IMR-90 (cell line): ENCODE measurements at regions not wholly inside any gene's neighbourhood (a gene's known extent, or its start where the extent isn't known, plus 50 kb on each side); places are given as distances from the start of the nearest gene placed in this dataset.

Experiments used
- ATAC-seq: fragments of 200-7000 bp; cut with Tn5 transposase; 2 replicates; pipeline ENCODE4 v1.9.1; 2020; ENCODE audit warnings: low read depth, mild to moderate bottlenecking, moderate library complexity
- BruUV-seq: library from RNA; stranded (reverse); fragments of 400-500 nt; replicated peaks from 2 replicates; lab custom pipeline; 2021; lab: Mats Ljungman, UMichigan
- CTCF ChIA-PET: fragments of 300-600 bp; formaldehyde crosslinking; extraction: SDS; loops from one replicate; lab custom pipeline; 2021; ENCODE audit warnings: antibody characterized with exemption; lab: Yijun Ruan, JAX
- POLR2A ChIA-PET: fragments of 300-600 bp; sonication (Branson Sonifier 250); formaldehyde crosslinking; loops from one replicate; lab custom pipeline; 2022; ENCODE audit warnings: antibody characterized with exemption; ENCODE audit not compliant: unreplicated experiment; lab: Charles Lee
- DNase-seq: peaks from one replicate; pipeline ENCODE4 v3.0.0; 2013
- H2AFZ ChIP-seq: replicated peaks from 2 replicates; pipeline ENCODE3; 2013; ENCODE audit warnings: low read length, mild to moderate bottlenecking; ENCODE audit not compliant: poor library complexity
- H2AK5ac ChIP-seq: 2 replicates; pipeline ENCODE4 v1.6.1; 2013; ENCODE audit warnings: low read depth, low read length, inconsistent platforms
- H2AK9ac ChIP-seq: replicated peaks from 2 replicates; pipeline ENCODE3; 2013; ENCODE audit warnings: mild to moderate bottlenecking, low read depth, low read length, moderate library complexity; ENCODE audit not compliant: poor library complexity
- H2BK120ac ChIP-seq: 2 replicates; pipeline ENCODE4 v1.6.1; 2013; ENCODE audit warnings: low read depth, low read length, inconsistent platforms
- H2BK15ac ChIP-seq: 3 replicates; pipeline ENCODE4 v1.6.1; 2013; ENCODE audit warnings: low read depth, low read length, inconsistent platforms
- H2BK20ac ChIP-seq: 2 replicates; pipeline ENCODE4 v1.6.1; 2013; ENCODE audit warnings: low read depth, mild to moderate bottlenecking, inconsistent platforms, low read length, moderate library complexity
- H2BK5ac ChIP-seq: 2 replicates; pipeline ENCODE4 v1.6.1; 2013; ENCODE audit warnings: mild to moderate bottlenecking, low read depth, low read length, inconsistent platforms; ENCODE audit not compliant: poor library complexity, severe bottlenecking
- H3K14ac ChIP-seq: replicated peaks from 2 replicates; pipeline ENCODE4 v1.6.1; 2013; ENCODE audit warnings: low read depth, low read length, inconsistent platforms
- H3K18ac ChIP-seq: 2 replicates; pipeline ENCODE4 v1.6.1; 2013; ENCODE audit warnings: low read depth, low read length, control low read depth
- H3K23ac ChIP-seq: 2 replicates; pipeline ENCODE4 v1.6.1; 2013; ENCODE audit warnings: low read depth, low read length, inconsistent platforms
- H3K27ac ChIP-seq: 2 replicates; pipeline ENCODE4 v1.5.1; 2013; ENCODE audit warnings: mild to moderate bottlenecking, control low read depth, low read length; ENCODE audit not compliant: insufficient read depth
- H3K27me3 ChIP-seq: 2 replicates; pipeline ENCODE4 v1.6.1; 2013; ENCODE audit warnings: low read length; ENCODE audit not compliant: control insufficient read depth, insufficient read depth
- H3K36me3 ChIP-seq: 2 replicates; pipeline ENCODE4 v1.6.1; 2013; ENCODE audit warnings: low read length, mixed read lengths; ENCODE audit not compliant: control insufficient read depth, insufficient read depth
- H3K4ac ChIP-seq: 2 replicates; pipeline ENCODE4 v1.6.1; 2013; ENCODE audit warnings: low read depth, low read length, inconsistent platforms
- H3K4me1 ChIP-seq: 2 replicates; pipeline ENCODE4 v1.6.1; 2013; ENCODE audit warnings: low read length, mixed read lengths; ENCODE audit not compliant: control insufficient read depth, insufficient read depth
- H3K4me2 ChIP-seq: 2 replicates; pipeline ENCODE4 v1.6.1; 2013; ENCODE audit warnings: low read depth, mild to moderate bottlenecking, control low read depth, low read length, moderate library complexity
- H3K4me3 ChIP-seq: 2 replicates; pipeline ENCODE4 v1.5.1; 2013; ENCODE audit warnings: low read depth, mild to moderate bottlenecking, control low read depth, low read length, moderate library complexity; ENCODE audit not compliant: insufficient read depth
- H3K56ac ChIP-seq: 2 replicates; pipeline ENCODE4 v1.6.1; 2013; ENCODE audit warnings: low read length, inconsistent platforms; ENCODE audit not compliant: insufficient read depth; ENCODE audit errors: extremely low read depth
- H3K79me1 ChIP-seq, 2 experiments: 2 replicates each; pipeline ENCODE4 v1.6.1; 2013; ENCODE audit warnings: low read length in 2 of 2, inconsistent platforms in 1 of 2, low read depth in 1 of 2
- H3K9ac ChIP-seq: 2 replicates; pipeline ENCODE4 v1.6.1; 2013; ENCODE audit warnings: low read depth, low read length, control low read depth
- H3K9me1 ChIP-seq: 2 replicates; pipeline ENCODE4 v1.6.1; 2013; ENCODE audit warnings: low read length, inconsistent platforms; ENCODE audit not compliant: insufficient read depth
- H3K9me3 ChIP-seq: 2 replicates; pipeline ENCODE4 v1.6.1; 2013; ENCODE audit warnings: low read length; ENCODE audit not compliant: control insufficient read depth, insufficient read depth
- H4K20me1 ChIP-seq: 2 replicates; pipeline ENCODE4 v1.6.1; 2013; ENCODE audit warnings: low read length, inconsistent platforms; ENCODE audit not compliant: insufficient read depth
- H4K5ac ChIP-seq: 2 replicates; pipeline ENCODE4 v1.6.1; 2013; ENCODE audit warnings: mild to moderate bottlenecking, low read depth, low read length, control low read depth
- H4K8ac ChIP-seq, 2 experiments: 2 replicates each; pipeline ENCODE4 v1.6.1; 2013; ENCODE audit warnings: low read depth in 2 of 2, low read length in 2 of 2, control low read depth in 1 of 2, inconsistent platforms in 1 of 2
- H4K91ac ChIP-seq: 2 replicates; pipeline ENCODE4 v1.6.1; 2013; ENCODE audit warnings: low read depth, low read length, inconsistent platforms; ENCODE audit not compliant: insufficient read depth
- BHLHE40 ChIP-seq: fragments of 150-350 bp; IDR thresholded peaks from 2 replicates; pipeline ENCODE4 v1.6.1; 2016; ENCODE audit warnings: mild to moderate bottlenecking, low read depth, low read length
- CEBPB ChIP-seq: IDR thresholded peaks from 2 replicates; pipeline ENCODE4 v1.6.1; 2012; ENCODE audit warnings: low read depth, low read length, improper control_type of control experiment
- CHD1 ChIP-seq: IDR thresholded peaks from 2 replicates; pipeline ENCODE4 v1.6.1; 2012; ENCODE audit warnings: low read depth, low read length, improper control_type of control experiment
- ELK1 ChIP-seq: fragments of 150-350 bp; IDR thresholded peaks from 2 replicates; pipeline ENCODE4 v1.6.1; 2016; ENCODE audit warnings: low read depth, mild to moderate bottlenecking, low read length, moderate library complexity, borderline replicate concordance
- FOS ChIP-seq: fragments of 150-350 bp; IDR thresholded peaks from 2 replicates; pipeline ENCODE4 v1.6.1; 2016; ENCODE audit warnings: low read depth, low read length
- MAFK ChIP-seq: IDR thresholded peaks from 2 replicates; pipeline ENCODE4 v1.6.1; 2012; ENCODE audit warnings: low read depth, low read length, improper control_type of control experiment
- MAZ ChIP-seq: IDR thresholded peaks from 2 replicates; pipeline ENCODE4 v1.6.1; 2012; ENCODE audit warnings: low read depth, mild to moderate bottlenecking, low read length, improper control_type of control experiment, moderate library complexity, borderline replicate concordance
- NFE2L2 ChIP-seq: fragments of 150-350 bp; IDR thresholded peaks from 2 replicates; pipeline ENCODE4 v1.6.1; 2016; ENCODE audit warnings: low read depth, mild to moderate bottlenecking, low read length
- RAD21 ChIP-seq: IDR thresholded peaks from 2 replicates; pipeline ENCODE4 v1.6.1; 2012; ENCODE audit warnings: low read length, improper control_type of control experiment
- RCOR1 ChIP-seq: IDR thresholded peaks from 2 replicates; pipeline ENCODE4 v1.6.1; 2012; ENCODE audit warnings: mild to moderate bottlenecking, low read length, improper control_type of control experiment; ENCODE audit not compliant: insufficient replicate concordance
- RFX5 ChIP-seq: IDR thresholded peaks from 2 replicates; pipeline ENCODE4 v1.8.0; 2012; ENCODE audit warnings: low read depth, mild to moderate bottlenecking, low read length, moderate library complexity
- SMC3 ChIP-seq: fragments of 150-350 bp; IDR thresholded peaks from 2 replicates; pipeline ENCODE4 v1.6.1; 2016; ENCODE audit warnings: low read depth, mild to moderate bottlenecking, antibody characterized with exemption, low read length, moderate library complexity
- WGBS, 2 experiments: methylation state at CpG; one replicate each; pipeline versions ENCODE4 v1.1.5 to v1.1.7; 2013; ENCODE audit warnings: missing lambda C conversion rate in 2 of 2; ENCODE audit not compliant: insufficient read length in 1 of 2; ENCODE audit errors: extremely low coverage in 2 of 2; 5-methylcytosine and 5-hydroxymethylcytosine counted together
- dilution Hi-C: fragments of 300-500 bp; cut with HindIII; formaldehyde crosslinking; loops from one replicate; pipeline ENCODE4 v1.14.3; 2018; ENCODE audit warnings: low sequenced_read_pairs; ENCODE audit not compliant: unreplicated experiment
- in situ Hi-C: fragments of 300-500 bp; cut with MboI; formaldehyde crosslinking; loops from 3 replicates; pipeline ENCODE4 v1.14.3; 2019; ENCODE audit warnings: low sequenced_read_pairs, inconsistent platforms, mixed read lengths
- intact Hi-C: fragments of 100-400 bp; cut with micrococcal nuclease; formaldehyde crosslinking; loops from 2 replicates; pipeline ENCODE4 v1.10.0; 2022

DNA sequence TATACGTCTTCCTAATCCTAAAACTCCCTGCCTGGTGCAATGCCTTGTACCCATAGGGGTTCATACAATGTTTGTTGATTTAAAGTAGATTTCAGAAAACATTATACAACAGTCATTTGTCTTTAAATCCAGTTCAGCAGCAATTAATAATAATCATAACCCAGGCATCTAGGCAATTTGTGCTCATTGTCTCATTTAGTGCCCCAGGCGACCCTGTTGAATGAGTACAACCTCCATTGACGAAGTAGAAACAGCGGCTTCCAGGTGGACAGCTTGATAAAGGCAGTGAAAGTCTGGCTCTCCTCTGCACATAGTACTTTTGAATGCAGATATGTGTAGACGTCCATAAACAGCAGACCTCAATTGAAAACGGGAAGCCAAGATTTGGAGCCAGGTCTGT is 82.9 kb upstream of the CPM start:
- in situ Hi-C loops = no loop called here
- H3K9ac ChIP-seq = no peak overlapping the region
- DNase-seq (no peak), ATAC-seq (no peak)
- no peaks in the 10 kb centered on the region; the same call in 1 of the 2 replicates for H3K4me1 ChIP-seq
- H2BK20ac ChIP-seq = no peak overlapping the region
- no peak overlapping the region for H4K8ac ChIP-seq
- H3K36me3 ChIP-seq = no peaks in the 10 kb centered on the region
- no peak overlapping the region for H2AK5ac ChIP-seq
- H3K4me2 ChIP-seq = no peak overlapping the region
- intact Hi-C loops = no loop called here
- H4K5ac ChIP-seq = no peak overlapping the region
- no peak overlapping the region for H3K18ac ChIP-seq
- H4K91ac ChIP-seq = no peak overlapping the region
- no peak overlapping the region for H2AFZ ChIP-seq
- no TSS peak for BruUV-seq
- H2BK5ac ChIP-seq = no peak overlapping the region
- ChIA-PET POLR2A (no interaction called here), CTCF (no interaction called here)
- peaks cover 3% of the 10 kb centered on the region; the same call in 1 of the 2 replicates for H3K9me1 ChIP-seq
- H3K9me3 ChIP-seq = no peaks in the 10 kb centered on the region
- H2BK120ac ChIP-seq = no peak overlapping the region
- TF ChIP-seq RCOR1 = no peak
- TF ChIP-seq MAFK = no peak
- TF ChIP-seq SMC3 = no peak
- no peak for TF ChIP-seq BHLHE40
- TF ChIP-seq NFE2L2 = no peak
- no peak for TF ChIP-seq MAZ
- no peak for TF ChIP-seq RAD21
- TF ChIP-seq RFX5 = no peak
- TF ChIP-seq CHD1 = no peak
- no peak for TF ChIP-seq FOS
- no peak for TF ChIP-seq CEBPB
- no peak for TF ChIP-seq ELK1
- no peaks in the 10 kb centered on the region for H4K20me1 ChIP-seq
- no peak overlapping the region for H3K23ac ChIP-seq
- dilution Hi-C loops = no loop called here
- H3K4me3 ChIP-seq = no peak overlapping the region
- H3K14ac ChIP-seq = no peak overlapping the region
- H3K56ac ChIP-seq = no peak overlapping the region
- no peak overlapping the region for H3K4ac ChIP-seq
- no peaks in the 10 kb centered on the region for H3K27me3 ChIP-seq
- no peaks in the 10 kb centered on the region for H3K79me1 ChIP-seq
- WGBS, 2 experiments = 83% methylated on average over 1 of the region's 6 CpGs; no CpG with 5 or more reads in 1 of the 2 experiments
- no peak overlapping the region for H3K27ac ChIP-seq
- no peak overlapping the region for H2BK15ac ChIP-seq
- H2AK9ac ChIP-seq = no peak overlapping the region
